ENCODE measurements at regions not wholly inside any gene's neighbourhood (a gene's known extent, or its start where the extent isn't known, plus 50 kb on each side); places are given as distances from the start of the nearest gene placed in this dataset.

GRCh38 chr5:86493777-86494176 is 124.0 kb upstream of the COX7C start:
- H3K79me2 ChIP-seq (ENCODE audit: insufficient read depth, low read length): no peaks in the 10 kb centered on the region
- H3K4me1 Mint-ChIP-seq: no peaks in the 10 kb centered on the region

More at GRCh38 chr5:86493777-86494176, 124.0 kb upstream of the COX7C start:
- Mint-ChIP-seq H3K27me3 (ENCODE audit: low read depth) (no peaks in the 10 kb centered on the region; the same call in 1 of the 2 replicates), H3K9me3 (no peaks in the 10 kb centered on the region), H3K36me3 (ENCODE audit: insufficient read depth in 1 of 3, low read depth in 3 of 3) (no peaks in the 10 kb centered on the region), H3K4me3 (no peak overlapping the region), H3K27ac (no peak overlapping the region)
- Histone ChIP-seq H2BK12ac (ENCODE audit: insufficient read length, low read depth, low read length) (no peak overlapping the region), H3K4me2 (ENCODE audit: insufficient read depth, insufficient read length, low read length) (no peak overlapping the region), H3K4me1 (ENCODE audit: insufficient read depth, low read length) (no peaks in the 10 kb centered on the region), H3T11ph (ENCODE audit: low read length) (no peak overlapping the region), H3K9me3 (ENCODE audit: control insufficient read depth, low read depth, low read length) (no peaks in the 10 kb centered on the region), H4K5ac (ENCODE audit: insufficient read length, low read depth, low read length) (no peak overlapping the region), H3K23me2 (ENCODE audit: insufficient read length, low read depth, low read length, poor library complexity, severe bottlenecking) (no peaks in the 10 kb centered on the region), H4K8ac (replicated peaks; ENCODE audit: insufficient read length, low read depth, low read length) (no peak overlapping the region), H3K4ac (ENCODE audit: low read depth, low read length) (no peak overlapping the region), H2AFZ (ENCODE audit: low read length) (no peak overlapping the region), H4K91ac (ENCODE audit: insufficient read length, low read depth, low read length) (no peak overlapping the region), H2BK120ac (ENCODE audit: low read depth, low read length, poor library complexity, severe bottlenecking) (no peak overlapping the region), H3K9ac (ENCODE audit: extremely low read depth, insufficient read length, low read length) (no peak overlapping the region), H2AK5ac (ENCODE audit: insufficient read length, low read length) (no peak overlapping the region), H4K20me1 (ENCODE audit: control insufficient read depth, insufficient read depth, insufficient read length) (no peaks in the 10 kb centered on the region), H2BK15ac (ENCODE audit: low read depth, low read length) (no peak overlapping the region), H3K14ac (ENCODE audit: insufficient read depth, low read length) (no peak overlapping the region), H3K79me1 (ENCODE audit: insufficient read depth, low read depth, low read length, poor library complexity, severe bottlenecking) (no peaks in the 10 kb centered on the region), H2BK20ac (ENCODE audit: low read depth, low read length, poor library complexity, severe bottlenecking) (no peak overlapping the region), H2BK5ac (ENCODE audit: insufficient read length, low read length) (no peak overlapping the region), H3K56ac (ENCODE audit: insufficient read length, low read depth, low read length) (no peak overlapping the region), H3K18ac (ENCODE audit: insufficient read length, low read depth, low read length) (no peak overlapping the region), H3K23ac (ENCODE audit: insufficient read length, low read depth, low read length) (no peak overlapping the region), H3K27ac (ENCODE audit: insufficient read length, low read depth, low read length) (no peak overlapping the region), H3K27me3 (ENCODE audit: insufficient read depth, low read length) (no peaks in the 10 kb centered on the region)
- DNase-seq: no peak
- no CpG with 5 or more reads among the region's 1 CpG for WGBS (ENCODE audit: extremely low coverage, insufficient read length, low lambda C conversion rate)
- TF ChIP-seq CTCF (conservative IDR thresholded peaks at IDR 0.05): no peak

All from H9 (cell line).